ENCODE measurements at regions not wholly inside any gene's neighbourhood (a gene's known extent, or its start where the extent isn't known, plus 50 kb on each side); places are given as distances from the start of the nearest gene placed in this dataset.

- BruUV-seq (replicated peaks): no TSS peak
- POLR2A ChIA-PET (ENCODE audit: low non-redundant PET): no interaction called here
- Histone ChIP-seq H3K9me3 (ENCODE audit: low read depth, low read length, poor library complexity, severe bottlenecking) (no peaks in the 10 kb centered on the region), H3K27me3 (replicated peaks; ENCODE audit: insufficient read depth, low read depth, low read length, poor library complexity) (no peaks in the 10 kb centered on the region), H3K27ac (ENCODE audit: low read depth, low read length, poor library complexity, severe bottlenecking) (no peak overlapping the region), H3K36me3 (ENCODE audit: insufficient read depth, low read length, poor library complexity, severe bottlenecking) (no peaks in the 10 kb centered on the region), H3K4me1 (ENCODE audit: insufficient read depth, low read length, poor library complexity, severe bottlenecking) (no peaks in the 10 kb centered on the region), H3K4me3 (ENCODE audit: low read depth, low read length, poor library complexity, severe bottlenecking) (no peak overlapping the region)
- no peak for DNase-seq (ENCODE audit: low spot score)
- no peak for TF ChIP-seq EZH2 (IDR thresholded peaks at IDR 0.05; ENCODE audit: borderline replicate concordance, low read depth, low read length, poor library complexity, severe bottlenecking)
- CTCF ChIA-PET: no interaction called here
- intact Hi-C loops (cut with micrococcal nuclease; ENCODE audit: unreplicated experiment): no loop called here
Measured at GRCh38 chr2:62591491-62591890, 85.5 kb upstream of the TMEM17 start.

- Histone ChIP-seq H3K4me3 (ENCODE audit: low read depth, low read length, poor library complexity, severe bottlenecking) (no peak overlapping the region), H3K4me1 (ENCODE audit: insufficient read depth, low read length, poor library complexity, severe bottlenecking) (no peaks in the 10 kb centered on the region), H3K9me3 (ENCODE audit: low read depth, low read length, poor library complexity, severe bottlenecking) (no peaks in the 10 kb centered on the region), H3K36me3 (ENCODE audit: insufficient read depth, low read length, poor library complexity, severe bottlenecking) (no peaks in the 10 kb centered on the region), H3K27me3 (replicated peaks; ENCODE audit: insufficient read depth, low read depth, low read length, poor library complexity) (no peaks in the 10 kb centered on the region), H3K27ac (ENCODE audit: low read depth, low read length, poor library complexity, severe bottlenecking) (no peak overlapping the region)
- intact Hi-C loops (cut with micrococcal nuclease; ENCODE audit: unreplicated experiment): no loop called here
- DNase-seq (ENCODE audit: low spot score): no peak
- no TSS peak for BruUV-seq (replicated peaks)
- CTCF ChIA-PET: no interaction called here
- TF ChIP-seq CTCF (conservative IDR thresholded peaks at IDR 0.05; ENCODE audit: low read depth, low read length) (no peak), EZH2 (IDR thresholded peaks at IDR 0.05; ENCODE audit: borderline replicate concordance, low read depth, low read length, poor library complexity, severe bottlenecking) (no peak)
- POLR2A ChIA-PET (ENCODE audit: low non-redundant PET): no interaction called here
Measured at GRCh38 chr2:62589691-62590356, 83.8 kb upstream of the TMEM17 start.

GRCh38 chr2:62587592-62587991 lies 81.6 kb upstream of the TMEM17 start:
- TF ChIP-seq EZH2 (IDR thresholded peaks at IDR 0.05; ENCODE audit: borderline replicate concordance, low read depth, low read length, poor library complexity, severe bottlenecking): no peak
- TF ChIP-seq CTCF (conservative IDR thresholded peaks at IDR 0.05; ENCODE audit: low read depth, low read length): no peak
- BruUV-seq (replicated peaks): no TSS peak
- H3K4me3 ChIP-seq (ENCODE audit: low read depth, low read length, poor library complexity, severe bottlenecking): no peak overlapping the region
- H3K27ac ChIP-seq (ENCODE audit: low read depth, low read length, poor library complexity, severe bottlenecking): no peak overlapping the region
- H3K4me1 ChIP-seq (ENCODE audit: insufficient read depth, low read length, poor library complexity, severe bottlenecking): no peaks in the 10 kb centered on the region
- DNase-seq (ENCODE audit: low spot score): no peak
- intact Hi-C loops (cut with micrococcal nuclease; ENCODE audit: unreplicated experiment): no loop called here
- no peaks in the 10 kb centered on the region for H3K27me3 ChIP-seq (replicated peaks; ENCODE audit: insufficient read depth, low read depth, low read length, poor library complexity)
- ChIA-PET CTCF (no interaction called here), POLR2A (ENCODE audit: low non-redundant PET) (no interaction called here)
- H3K9me3 ChIP-seq (ENCODE audit: low read depth, low read length, poor library complexity, severe bottlenecking): no peaks in the 10 kb centered on the region
- H3K36me3 ChIP-seq (ENCODE audit: insufficient read depth, low read length, poor library complexity, severe bottlenecking): no peaks in the 10 kb centered on the region

- no peak for TF ChIP-seq EZH2 (IDR thresholded peaks at IDR 0.05; ENCODE audit: borderline replicate concordance, low read depth, low read length, poor library complexity, severe bottlenecking)
- no peaks in the 10 kb centered on the region for H3K27me3 ChIP-seq (replicated peaks; ENCODE audit: insufficient read depth, low read depth, low read length, poor library complexity)
- H3K27ac ChIP-seq (ENCODE audit: low read depth, low read length, poor library complexity, severe bottlenecking): no peak overlapping the region
- BruUV-seq (replicated peaks): no TSS peak
- POLR2A ChIA-PET (ENCODE audit: low non-redundant PET): no interaction called here
- H3K9me3 ChIP-seq (ENCODE audit: low read depth, low read length, poor library complexity, severe bottlenecking): no peaks in the 10 kb centered on the region
- intact Hi-C loops (cut with micrococcal nuclease; ENCODE audit: unreplicated experiment): no loop called here
- no peaks in the 10 kb centered on the region for H3K4me1 ChIP-seq (ENCODE audit: insufficient read depth, low read length, poor library complexity, severe bottlenecking)
- no peak overlapping the region for H3K4me3 ChIP-seq (ENCODE audit: low read depth, low read length, poor library complexity, severe bottlenecking)
- CTCF ChIA-PET: no interaction called here
- H3K36me3 ChIP-seq (ENCODE audit: insufficient read depth, low read length, poor library complexity, severe bottlenecking): no peaks in the 10 kb centered on the region
- no peak for DNase-seq (ENCODE audit: low spot score)
Measured at GRCh38 chr2:62586981-62587380, 81.0 kb upstream of the TMEM17 start.

All from A673 (cell line).